ENCODE measurements at regions not wholly inside any gene's neighbourhood (a gene's known extent, or its start where the extent isn't known, plus 50 kb on each side); places are given as distances from the start of the nearest gene placed in this dataset.

GRCh38 chr2:153232464-153232863 is 246.1 kb downstream of the RPRM start:
- H3K27ac ChIP-seq (ENCODE audit: low read length), result no peak overlapping the region
- no CpG with 5 or more reads among the region's 2 CpGs for WGBS (ENCODE audit: insufficient coverage, insufficient read length)
- H3K36me3 ChIP-seq (ENCODE audit: control insufficient read depth, insufficient read depth, low read length), result no peaks in the 10 kb centered on the region
- no peak overlapping the region for H3K4me3 ChIP-seq (ENCODE audit: low read length)
- no peaks in the 10 kb centered on the region for H3K4me1 ChIP-seq (ENCODE audit: control insufficient read depth, insufficient read depth, low read length)
- DNase-seq (ENCODE audit: low read depth, low spot score), result no peak
- no peaks in the 10 kb centered on the region for H3K9me3 ChIP-seq (ENCODE audit: control insufficient read depth, insufficient read depth, low read length)
- H3K27me3 ChIP-seq (ENCODE audit: control insufficient read depth, insufficient read depth, low read length), result no peaks in the 10 kb centered on the region

- no peak overlapping the region for H3K27ac ChIP-seq (ENCODE audit: low read length)
- no peaks in the 10 kb centered on the region for H3K9me3 ChIP-seq (ENCODE audit: control insufficient read depth, insufficient read depth, low read length)
- DNase-seq (ENCODE audit: low read depth, low spot score), result no peak
- no CpG with 5 or more reads among the region's 5 CpGs for WGBS (ENCODE audit: insufficient coverage, insufficient read length)
- no peaks in the 10 kb centered on the region for H3K27me3 ChIP-seq (ENCODE audit: control insufficient read depth, insufficient read depth, low read length)
- H3K4me1 ChIP-seq (ENCODE audit: control insufficient read depth, insufficient read depth, low read length), result no peaks in the 10 kb centered on the region
- no peak overlapping the region for H3K4me3 ChIP-seq (ENCODE audit: low read length)
- no peaks in the 10 kb centered on the region for H3K36me3 ChIP-seq (ENCODE audit: control insufficient read depth, insufficient read depth, low read length)
These were observed 247.6 kb downstream of the RPRM start for GRCh38 chr2:153230977-153231376.

GRCh38 chr2:153228904-153229303 is 249.7 kb downstream of the RPRM start:
- Histone ChIP-seq H3K4me3 (ENCODE audit: low read length) (no peak overlapping the region), H3K27me3 (ENCODE audit: control insufficient read depth, insufficient read depth, low read length) (no peaks in the 10 kb centered on the region), H3K27ac (ENCODE audit: low read length) (no peak overlapping the region), H3K4me1 (ENCODE audit: control insufficient read depth, insufficient read depth, low read length) (no peaks in the 10 kb centered on the region), H3K36me3 (ENCODE audit: control insufficient read depth, insufficient read depth, low read length) (no peaks in the 10 kb centered on the region), H3K9me3 (ENCODE audit: control insufficient read depth, insufficient read depth, low read length) (no peaks in the 10 kb centered on the region)
- no peak for DNase-seq (ENCODE audit: low read depth, low spot score)

- Histone ChIP-seq H3K9me3 (ENCODE audit: control insufficient read depth, insufficient read depth, low read length) (no peaks in the 10 kb centered on the region), H3K4me3 (ENCODE audit: low read length) (no peak overlapping the region), H3K36me3 (ENCODE audit: control insufficient read depth, insufficient read depth, low read length) (no peaks in the 10 kb centered on the region), H3K27me3 (ENCODE audit: control insufficient read depth, insufficient read depth, low read length) (no peaks in the 10 kb centered on the region), H3K27ac (ENCODE audit: low read length) (no peak overlapping the region), H3K4me1 (ENCODE audit: control insufficient read depth, insufficient read depth, low read length) (no peaks in the 10 kb centered on the region)
- WGBS (ENCODE audit: insufficient coverage, insufficient read length), result no CpG with 5 or more reads among the region's 2 CpGs
- no peak for DNase-seq (ENCODE audit: low read depth, low spot score)
These were observed 250.6 kb downstream of the RPRM start for GRCh38 chr2:153227981-153228380.

GRCh38 chr2:153222231-153223165 is 256.1 kb downstream of the RPRM start:
- Histone ChIP-seq H3K9me3 (ENCODE audit: control insufficient read depth, insufficient read depth, low read length) (no peaks in the 10 kb centered on the region), H3K4me1 (ENCODE audit: control insufficient read depth, insufficient read depth, low read length) (no peaks in the 10 kb centered on the region), H3K27ac (ENCODE audit: low read length) (no peak overlapping the region), H3K4me3 (ENCODE audit: low read length) (no peak overlapping the region), H3K27me3 (ENCODE audit: control insufficient read depth, insufficient read depth, low read length) (no peaks in the 10 kb centered on the region), H3K36me3 (ENCODE audit: control insufficient read depth, insufficient read depth, low read length) (no peaks in the 10 kb centered on the region)
- WGBS (ENCODE audit: insufficient coverage, insufficient read length), result no CpG with 5 or more reads among the region's 27 CpGs
- DNase-seq (ENCODE audit: low read depth, low spot score), result no peak

GRCh38 chr2:153221506-153221905 is 257.1 kb downstream of the RPRM start:
- DNase-seq (ENCODE audit: low read depth, low spot score), result no peak
- WGBS (ENCODE audit: insufficient coverage, insufficient read length), result no CpG with 5 or more reads among the region's 11 CpGs
- Histone ChIP-seq H3K36me3 (ENCODE audit: control insufficient read depth, insufficient read depth, low read length) (no peaks in the 10 kb centered on the region), H3K9me3 (ENCODE audit: control insufficient read depth, insufficient read depth, low read length) (no peaks in the 10 kb centered on the region), H3K27ac (ENCODE audit: low read length) (no peak overlapping the region), H3K27me3 (ENCODE audit: control insufficient read depth, insufficient read depth, low read length) (no peaks in the 10 kb centered on the region), H3K4me3 (ENCODE audit: low read length) (no peak overlapping the region), H3K4me1 (ENCODE audit: control insufficient read depth, insufficient read depth, low read length) (no peaks in the 10 kb centered on the region)

- Histone ChIP-seq H3K4me1 (ENCODE audit: control insufficient read depth, insufficient read depth, low read length) (no peaks in the 10 kb centered on the region), H3K27me3 (ENCODE audit: control insufficient read depth, insufficient read depth, low read length) (no peaks in the 10 kb centered on the region), H3K9me3 (ENCODE audit: control insufficient read depth, insufficient read depth, low read length) (no peaks in the 10 kb centered on the region), H3K36me3 (ENCODE audit: control insufficient read depth, insufficient read depth, low read length) (no peaks in the 10 kb centered on the region), H3K4me3 (ENCODE audit: low read length) (no peak overlapping the region), H3K27ac (ENCODE audit: low read length) (no peak overlapping the region)
- WGBS (ENCODE audit: insufficient coverage, insufficient read length), result no CpG with 5 or more reads among the region's 9 CpGs
- no peak for DNase-seq (ENCODE audit: low read depth, low spot score)
These were observed 257.5 kb downstream of the RPRM start for GRCh38 chr2:153221087-153221486.

GRCh38 chr2:153218851-153219250 is 259.7 kb downstream of the RPRM start:
- Histone ChIP-seq H3K4me1 (ENCODE audit: control insufficient read depth, insufficient read depth, low read length) (no peaks in the 10 kb centered on the region), H3K4me3 (ENCODE audit: low read length) (no peak overlapping the region), H3K27me3 (ENCODE audit: control insufficient read depth, insufficient read depth, low read length) (no peaks in the 10 kb centered on the region), H3K27ac (ENCODE audit: low read length) (no peak overlapping the region), H3K9me3 (ENCODE audit: control insufficient read depth, insufficient read depth, low read length) (no peaks in the 10 kb centered on the region), H3K36me3 (ENCODE audit: control insufficient read depth, insufficient read depth, low read length) (no peaks in the 10 kb centered on the region)
- DNase-seq (ENCODE audit: low read depth, low spot score), result no peak

- H3K27ac ChIP-seq (ENCODE audit: low read length), result no peak overlapping the region
- H3K27me3 ChIP-seq (ENCODE audit: control insufficient read depth, insufficient read depth, low read length), result no peaks in the 10 kb centered on the region
- DNase-seq (ENCODE audit: low read depth, low spot score), result no peak
- no peaks in the 10 kb centered on the region for H3K36me3 ChIP-seq (ENCODE audit: control insufficient read depth, insufficient read depth, low read length)
- no peaks in the 10 kb centered on the region for H3K4me1 ChIP-seq (ENCODE audit: control insufficient read depth, insufficient read depth, low read length)
- no peaks in the 10 kb centered on the region for H3K9me3 ChIP-seq (ENCODE audit: control insufficient read depth, insufficient read depth, low read length)
- no peak overlapping the region for H3K4me3 ChIP-seq (ENCODE audit: low read length)
- WGBS (ENCODE audit: insufficient coverage, insufficient read length), result no CpG with 5 or more reads among the region's 1 CpG
These were observed 264.2 kb downstream of the RPRM start for GRCh38 chr2:153214337-153214736.

GRCh38 chr2:153213022-153213421 is 265.5 kb downstream of the RPRM start:
- Histone ChIP-seq H3K36me3 (ENCODE audit: control insufficient read depth, insufficient read depth, low read length) (no peaks in the 10 kb centered on the region), H3K27ac (ENCODE audit: low read length) (no peak overlapping the region), H3K4me1 (ENCODE audit: control insufficient read depth, insufficient read depth, low read length) (no peaks in the 10 kb centered on the region), H3K9me3 (ENCODE audit: control insufficient read depth, insufficient read depth, low read length) (no peaks in the 10 kb centered on the region), H3K4me3 (ENCODE audit: low read length) (no peak overlapping the region), H3K27me3 (ENCODE audit: control insufficient read depth, insufficient read depth, low read length) (no peaks in the 10 kb centered on the region)
- no CpG with 5 or more reads among the region's 1 CpG for WGBS (ENCODE audit: insufficient coverage, insufficient read length)
- no peak for DNase-seq (ENCODE audit: low read depth, low spot score)

All from iPS DF 6.9 (cell line).